HFFc6 (cell line): ENCODE measurements at regions not wholly inside any gene's neighbourhood (a gene's known extent, or its start where the extent isn't known, plus 50 kb on each side); places are given as distances from the start of the nearest gene placed in this dataset.

ENCODE experiments used
- DNase-seq: peaks from one replicate; pipeline ENCODE4 v3.0.0-alpha.2; 2018
- H3K27ac Mint-ChIP-seq: 2 replicates; pipeline ENCODE4 v1.8.0; 2020; ENCODE audit warnings: mild to moderate bottlenecking, mixed read lengths
- H3K27me3 Mint-ChIP-seq: 2 replicates; pipeline ENCODE4 v1.8.0; 2021; ENCODE audit warnings: mild to moderate bottlenecking, moderate library complexity, mixed read lengths; ENCODE audit not compliant: insufficient read depth
- H3K36me3 Mint-ChIP-seq: 2 replicates; pipeline ENCODE4 v1.8.0; 2021; ENCODE audit warnings: low read depth, mixed read lengths
- H3K4me1 Mint-ChIP-seq: 2 replicates; pipeline ENCODE4 v1.8.0; 2020; ENCODE audit warnings: low read depth, mixed read lengths
- H3K4me3 Mint-ChIP-seq: 2 replicates; pipeline ENCODE4 v1.8.0; 2020; ENCODE audit warnings: mild to moderate bottlenecking, moderate library complexity, mixed read lengths
- H3K9me3 Mint-ChIP-seq: 2 replicates; pipeline ENCODE4 v1.8.0; 2020; ENCODE audit warnings: mild to moderate bottlenecking, mixed read lengths
- CTCF ChIP-seq: fragments of 200-600 bp; sonication (generic); IDR thresholded peaks from 2 replicates; pipeline ENCODE4 v1.5.0; 2021; ENCODE audit warnings: antibody characterized with exemption, mild to moderate bottlenecking

GRCh38 chr3:70775257-70775656 is 462.8 kb upstream of the MDFIC2 start:
- no peak overlapping the region for H3K4me3 Mint-ChIP-seq
- peaks cover 18% of the 10 kb centered on the region for H3K4me1 Mint-ChIP-seq
- H3K27me3 Mint-ChIP-seq, result no peaks in the 10 kb centered on the region
- H3K9me3 Mint-ChIP-seq, result no peaks in the 10 kb centered on the region
- H3K27ac Mint-ChIP-seq, result no peak overlapping the region
- H3K36me3 Mint-ChIP-seq, result no peaks in the 10 kb centered on the region
- no peak for TF ChIP-seq CTCF
- no peak for DNase-seq

GRCh38 chr3:70774641-70775040 is 462.2 kb upstream of the MDFIC2 start:
- Mint-ChIP-seq H3K9me3 (no peaks in the 10 kb centered on the region), H3K4me1 (peaks cover 22% of the 10 kb centered on the region), H3K36me3 (no peaks in the 10 kb centered on the region), H3K27ac (no peak overlapping the region), H3K4me3 (no peak overlapping the region), H3K27me3 (no peaks in the 10 kb centered on the region)
- no peak for TF ChIP-seq CTCF
- DNase-seq, result no peak

GRCh38 chr3:70771426-70772147 is 459.1 kb upstream of the MDFIC2 start:
- no peaks in the 10 kb centered on the region for H3K27me3 Mint-ChIP-seq
- no peaks in the 10 kb centered on the region for H3K9me3 Mint-ChIP-seq
- peak; percentile 16 for DNase-seq
- TF ChIP-seq CTCF, result no peak
- H3K4me1 Mint-ChIP-seq, result peaks cover 22% of the 10 kb centered on the region
- peak overlapping the region; percentile 59 for H3K27ac Mint-ChIP-seq
- H3K36me3 Mint-ChIP-seq, result no peaks in the 10 kb centered on the region
- peak overlapping the region; percentile 40 for H3K4me3 Mint-ChIP-seq

- TF ChIP-seq CTCF, result no peak
- H3K9me3 Mint-ChIP-seq, result no peaks in the 10 kb centered on the region
- no peak for DNase-seq
- no peaks in the 10 kb centered on the region for H3K27me3 Mint-ChIP-seq
- H3K27ac Mint-ChIP-seq, result no peak overlapping the region
- H3K36me3 Mint-ChIP-seq, result no peaks in the 10 kb centered on the region
- H3K4me3 Mint-ChIP-seq, result no peak overlapping the region; the same call in 1 of the 2 replicates
- H3K4me1 Mint-ChIP-seq, result peaks cover 22% of the 10 kb centered on the region
These were observed 458.2 kb upstream of the MDFIC2 start for GRCh38 chr3:70770650-70771049.

GRCh38 chr3:70766301-70766700 is 453.9 kb upstream of the MDFIC2 start:
- no peak overlapping the region for H3K4me3 Mint-ChIP-seq
- peaks cover 2% of the 10 kb centered on the region; the same call in 1 of the 2 replicates for H3K27me3 Mint-ChIP-seq
- TF ChIP-seq CTCF, result no peak
- no peak overlapping the region for H3K27ac Mint-ChIP-seq
- H3K36me3 Mint-ChIP-seq, result no peaks in the 10 kb centered on the region
- peaks cover 14% of the 10 kb centered on the region for H3K4me1 Mint-ChIP-seq
- H3K9me3 Mint-ChIP-seq, result no peaks in the 10 kb centered on the region
- no peak for DNase-seq
